Testis (tissue), 2 donors: ENCODE measurements at regions not wholly inside any gene's neighbourhood (a gene's known extent, or its start where the extent isn't known, plus 50 kb on each side); places are given as distances from the start of the nearest gene placed in this dataset.

ENCODE experiments used
- DNase-seq: peaks from one replicate; pipeline ENCODE4 v3.0.0-alpha.2; 2019
- H3K27ac ChIP-seq, 2 donors: fragments of 200-600 bp; sonication (generic); one replicate each; pipeline ENCODE4 v1.5.1; 2019
- H3K27me3 ChIP-seq: fragments of 200-600 bp; sonication (generic); one replicate; pipeline ENCODE4 v1.5.1; 2019
- H3K36me3 ChIP-seq: fragments of 200-600 bp; sonication (generic); one replicate; pipeline ENCODE4 v1.5.1; 2017; ENCODE audit warnings: low read depth; ENCODE audit errors: missing control alignments
- H3K4me1 ChIP-seq: fragments of 200-600 bp; sonication (generic); one replicate; pipeline ENCODE4 v1.5.1; 2019
- H3K4me3 ChIP-seq, 2 donors: fragments of 200-600 bp; sonication (generic); one replicate each; pipeline ENCODE4 v1.5.1; 2017 to 2019
- H3K9me3 ChIP-seq: fragments of 200-600 bp; sonication (generic); one replicate; pipeline ENCODE4 v1.5.1; 2017
- CTCF ChIP-seq, 3 experiments: fragments of 450-650 bp in 2 of 3; fragments of 200-600 bp in 1 of 3; sonication (generic) in 1 of 3; IDR thresholded peaks; one replicate each; pipeline ENCODE4 v1.5.1; 2016 to 2019; ENCODE audit warnings: antibody characterized with exemption in 3 of 3, mild to moderate bottlenecking in 2 of 3, moderate library complexity in 1 of 3
- POLR2A ChIP-seq: fragments of 450-650 bp; IDR thresholded peaks from one replicate; pipeline ENCODE4 v1.6.1; 2017; ENCODE audit warnings: antibody characterized with exemption, mild to moderate bottlenecking, moderate library complexity
- WGBS, 2 donors: methylation state at CpG; one replicate each; pipeline ENCODE4 v1.1.5; 2018; 5-methylcytosine and 5-hydroxymethylcytosine counted together
- intact Hi-C: fragments of 100-400 bp; cut with DNase I; formaldehyde crosslinking; loops from one replicate; pipeline ENCODE4 v1.15.1; 2023; ENCODE audit warnings: low total_unique reads

GRCh38 chr13:52925775-52926285 lies 77.4 kb upstream of the PCDH8 start:
- Histone ChIP-seq H3K4me3 (no peak overlapping the region), H3K9me3 (no peaks in the 10 kb centered on the region), H3K36me3 (no peaks in the 10 kb centered on the region), H3K27ac (no peak overlapping the region), H3K4me1 (no peaks in the 10 kb centered on the region), H3K27me3 (no peaks in the 10 kb centered on the region)
- no peak for DNase-seq
- WGBS, 2 donors: 78 to 81% methylated on average over 12 to 13 of the region's 13 CpGs
- intact Hi-C loops: no loop called here
- TF ChIP-seq POLR2A: no peak
- TF ChIP-seq CTCF (IDR thresholded peaks at IDR 0.05): no peak

DNA sequence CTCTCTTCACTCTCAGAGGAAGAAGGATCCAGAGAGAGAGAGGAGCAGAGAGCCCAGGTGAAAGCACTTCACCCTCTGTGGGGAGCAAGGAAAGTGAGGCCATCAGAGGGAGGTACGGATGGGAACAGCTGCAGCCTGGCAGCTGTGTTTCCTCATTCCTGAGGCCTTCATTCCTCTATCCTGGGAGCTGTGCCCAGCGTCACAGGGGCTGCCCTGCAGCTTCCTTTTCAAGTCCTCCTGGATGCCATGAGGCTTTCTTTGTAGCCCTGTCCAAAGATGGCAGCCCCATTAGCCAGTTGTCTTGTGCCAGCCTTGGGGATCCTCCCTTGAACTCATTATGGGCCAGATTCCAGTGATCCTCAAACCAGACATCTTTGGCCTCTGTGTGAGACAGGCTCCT lies 76.8 kb upstream of the PCDH8 start:
- Histone ChIP-seq H3K36me3 (no peaks in the 10 kb centered on the region), H3K4me1 (no peaks in the 10 kb centered on the region), H3K27ac (no peak overlapping the region), H3K9me3 (no peaks in the 10 kb centered on the region), H3K27me3 (no peaks in the 10 kb centered on the region), H3K4me3 (no peak overlapping the region)
- intact Hi-C loops: no loop called here
- DNase-seq: no peak
- WGBS, 2 donors: 41 to 58% methylated on average over 2 of the region's 2 CpGs
- no peak for TF ChIP-seq POLR2A
- TF ChIP-seq CTCF (IDR thresholded peaks at IDR 0.05): no peak

DNA sequence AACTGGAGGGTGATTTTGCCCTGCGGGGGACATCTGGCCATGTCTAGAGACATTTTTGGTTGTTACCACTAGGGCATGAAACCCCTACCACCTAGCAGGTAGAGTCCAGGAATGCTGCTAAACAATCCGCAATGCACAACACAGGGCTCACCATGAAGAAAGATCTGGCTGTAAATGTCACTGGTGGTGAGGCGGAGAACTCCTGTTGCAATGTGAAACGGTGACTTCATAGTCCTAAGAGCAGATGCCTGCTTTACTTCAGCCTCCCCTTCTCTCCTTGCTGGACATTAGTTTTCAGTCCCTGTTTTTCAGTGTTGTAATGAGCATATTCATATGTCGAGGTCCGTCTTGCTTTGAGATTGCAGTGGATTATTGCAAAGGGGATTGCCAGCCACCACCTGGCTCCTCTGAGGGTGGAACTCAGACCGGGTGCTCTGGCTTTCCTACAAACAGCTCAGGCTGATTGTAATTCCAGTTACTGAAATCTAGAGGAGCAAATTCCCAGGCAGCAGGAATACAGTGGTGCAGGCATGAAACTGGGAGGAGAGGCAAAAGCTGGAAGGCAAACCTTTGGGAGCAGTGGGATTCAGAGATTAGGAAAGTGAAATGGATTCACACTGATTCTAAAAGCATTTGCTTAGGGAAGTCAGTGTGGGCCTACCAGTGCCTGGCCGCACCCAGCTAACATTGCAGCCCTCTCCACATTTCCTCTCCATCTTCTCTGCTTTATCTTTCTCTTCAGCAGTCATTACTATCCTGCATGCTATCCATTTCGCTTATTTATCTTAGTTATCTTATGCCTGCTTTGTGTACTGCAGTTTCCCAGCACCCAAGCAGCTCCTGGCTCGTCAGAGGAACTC lies 76.1 kb upstream of the PCDH8 start:
- no peaks in the 10 kb centered on the region for H3K4me1 ChIP-seq
- H3K27me3 ChIP-seq: no peaks in the 10 kb centered on the region
- WGBS, 2 donors: 75 to 79% methylated on average over 10 of the region's 10 CpGs
- intact Hi-C loops: no loop called here
- H3K9me3 ChIP-seq: no peaks in the 10 kb centered on the region
- H3K4me3 ChIP-seq: no peak overlapping the region
- TF ChIP-seq CTCF (IDR thresholded peaks at IDR 0.05) (no peak), POLR2A (no peak)
- no peak for DNase-seq
- H3K27ac ChIP-seq: no peak overlapping the region
- H3K36me3 ChIP-seq: no peaks in the 10 kb centered on the region

DNA sequence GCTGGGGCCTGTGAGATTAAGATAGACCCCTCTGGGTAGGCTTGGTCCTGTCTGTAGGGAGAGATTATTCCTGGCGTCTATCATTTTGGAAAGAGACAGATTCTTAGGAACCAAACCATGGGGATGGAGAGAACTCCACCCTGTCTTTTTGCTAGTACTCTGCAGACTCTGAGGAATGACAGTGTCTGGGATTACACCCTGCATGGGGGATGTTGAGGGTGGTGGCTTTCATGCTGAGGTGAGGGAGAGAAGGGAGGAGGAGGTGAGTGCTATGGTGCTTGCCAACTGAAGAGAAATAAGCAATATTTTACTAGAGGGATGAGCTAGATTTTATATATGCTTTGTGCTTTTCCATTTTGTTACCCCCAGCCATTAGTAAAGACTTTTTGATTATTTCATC lies 74.5 kb upstream of the PCDH8 start:
- Histone ChIP-seq H3K4me3 (no peak overlapping the region), H3K9me3 (no peaks in the 10 kb centered on the region), H3K36me3 (no peaks in the 10 kb centered on the region), H3K4me1 (no peaks in the 10 kb centered on the region), H3K27ac (no peak overlapping the region), H3K27me3 (no peaks in the 10 kb centered on the region)
- 92 to 96% methylated on average over 1 of the region's 1 CpG for WGBS, 2 donors
- DNase-seq: no peak
- TF ChIP-seq POLR2A (no peak), CTCF (IDR thresholded peaks at IDR 0.05) (no peak)
- intact Hi-C loops: no loop called here

- Histone ChIP-seq H3K27me3 (no peaks in the 10 kb centered on the region), H3K4me1 (no peaks in the 10 kb centered on the region), H3K9me3 (no peaks in the 10 kb centered on the region), H3K4me3 (no peak overlapping the region), H3K27ac (no peak overlapping the region), H3K36me3 (no peaks in the 10 kb centered on the region)
- 81 to 86% methylated on average over 3 of the region's 3 CpGs for WGBS, 2 donors
- TF ChIP-seq CTCF (IDR thresholded peaks at IDR 0.05): no peak
- no peak for TF ChIP-seq POLR2A
- intact Hi-C loops: no loop called here
- no peak for DNase-seq
These were observed 72.8 kb upstream of the PCDH8 start for GRCh38 chr13:52921194-52921593.
